Endothelial cell of umbilical vein (primary cell): ENCODE measurements at regions not wholly inside any gene's neighbourhood (a gene's known extent, or its start where the extent isn't known, plus 50 kb on each side); places are given as distances from the start of the nearest gene placed in this dataset.

ENCODE experiments used
- BruUV-seq: library from RNA; stranded (reverse); fragments of 400-500 nt; replicated peaks from 2 replicates; lab custom pipeline; 2021; lab: Mats Ljungman, UMichigan
- CTCF ChIA-PET: fragments of 300-600, 350-600 bp; sonication (Branson Sonifier 250); formaldehyde crosslinking; loops from one replicate; lab custom pipeline; 2021; ENCODE audit warnings: antibody characterized with exemption, inconsistent platforms; lab: Charles Lee
- POLR2A ChIA-PET: fragments of 300-600, 350-600 bp; sonication (Branson Sonifier 250); formaldehyde crosslinking; loops from one replicate; lab custom pipeline; 2021; ENCODE audit warnings: antibody characterized with exemption, inconsistent platforms; lab: Charles Lee
- DNase-seq: peaks from one replicate; pipeline ENCODE4 v3.0.0-alpha.2; 2011; ENCODE audit warnings: low read depth, low spot score
- FAIRE-seq: peaks from 2 replicates; lab custom pipeline; 2011; peaks lifted over from hg19 to GRCh38; lab: Jason Lieb, UNC
- H2AFZ ChIP-seq: 2 replicates; pipeline ENCODE4 v1.6.0; 2012; ENCODE audit warnings: low read depth, low read length, control low read depth, inconsistent platforms
- H3K27ac ChIP-seq: 2 replicates; pipeline ENCODE4 v1.5.1; 2011; ENCODE audit warnings: low read depth, mild to moderate bottlenecking, control low read depth, low read length, moderate library complexity; ENCODE audit not compliant: insufficient read depth
- H3K27me3 ChIP-seq, 2 experiments: 2 replicates each; pipeline versions ENCODE4 v1.6.0 to v1.6.1; 2011; ENCODE audit warnings: low read length in 2 of 2, mixed read lengths in 1 of 2; ENCODE audit not compliant: control insufficient read depth in 2 of 2, insufficient read depth in 2 of 2
- H3K36me3 ChIP-seq, 2 experiments: 2 replicates in 1 of 2; 3 replicates in 1 of 2; pipeline ENCODE4 v1.5.1; 2011; ENCODE audit warnings: low read length in 2 of 2, mild to moderate bottlenecking in 1 of 2, moderate library complexity in 1 of 2; ENCODE audit not compliant: control insufficient read depth in 2 of 2, insufficient read depth in 2 of 2; ENCODE audit errors: extremely low read depth in 1 of 2
- H3K4me1 ChIP-seq: 3 replicates; pipeline ENCODE4 v1.5.1; 2011; ENCODE audit warnings: mild to moderate bottlenecking, low read length; ENCODE audit not compliant: control insufficient read depth, insufficient read depth; ENCODE audit errors: extremely low read depth
- H3K4me2 ChIP-seq: 2 replicates; pipeline ENCODE4 v1.6.1; 2011; ENCODE audit warnings: low read length, control low read depth, mixed read lengths; ENCODE audit not compliant: insufficient read depth
- H3K4me3 ChIP-seq, 3 experiments: fragments of 200-600 bp in 1 of 3; sonication (generic), shearing (Covaris generic) in 1 of 3; replicated peaks in 1 of 3; 2 replicates each; pipeline ENCODE4 v1.5.1; 2011 to 2016; ENCODE audit warnings: control low read depth in 3 of 3, low read length in 3 of 3, mild to moderate bottlenecking in 2 of 3, inconsistent platforms in 1 of 3, low read depth in 1 of 3, moderate library complexity in 1 of 3; ENCODE audit not compliant: insufficient read depth in 1 of 3
- H3K79me2 ChIP-seq: 2 replicates; pipeline ENCODE4 v1.6.0; 2012; ENCODE audit warnings: low read length, inconsistent platforms; ENCODE audit not compliant: control insufficient read depth, insufficient read depth
- H3K9ac ChIP-seq: replicated peaks from 2 replicates; pipeline ENCODE3; 2011; ENCODE audit warnings: low read length, control low read depth; ENCODE audit not compliant: insufficient read depth; ENCODE audit errors: extremely low read depth
- H3K9me1 ChIP-seq: replicated peaks from 3 replicates; pipeline ENCODE4 v1.6.0; 2011; ENCODE audit warnings: mild to moderate bottlenecking, low read length; ENCODE audit not compliant: control insufficient read depth, insufficient read depth; ENCODE audit errors: extremely low read depth
- H3K9me3 ChIP-seq: replicated peaks from 2 replicates; pipeline ENCODE4 v1.5.1; 2012; ENCODE audit warnings: low read length, inconsistent platforms; ENCODE audit not compliant: control insufficient read depth, insufficient read depth
- H4K20me1 ChIP-seq: replicated peaks from 2 replicates; pipeline ENCODE3; 2011; ENCODE audit warnings: mild to moderate bottlenecking, low read length; ENCODE audit not compliant: control insufficient read depth, insufficient read depth; ENCODE audit errors: extremely low read depth
- CTCF ChIP-seq, 2 donors: IDR thresholded peaks; 1 replicate in 1 of 2; 2 replicates in 1 of 2; pipeline ENCODE4 v1.5.1; 2011; ENCODE audit warnings: low read length in 2 of 2, mild to moderate bottlenecking in 2 of 2, moderate library complexity in 2 of 2, control low read depth in 1 of 2, inconsistent platforms in 1 of 2, low read depth in 1 of 2; ENCODE audit not compliant: insufficient read depth in 1 of 2; ENCODE audit errors: extremely low read depth in 1 of 2
- EZH2 ChIP-seq: IDR thresholded peaks from 2 replicates; pipeline ENCODE4 v1.6.1; 2012; ENCODE audit warnings: borderline replicate concordance, low read depth, mild to moderate bottlenecking, moderate library complexity, low read length, inconsistent platforms; ENCODE audit not compliant: severe bottlenecking
- FOS ChIP-seq: IDR thresholded peaks from 2 replicates; pipeline ENCODE4 v1.6.1; 2011; ENCODE audit warnings: mild to moderate bottlenecking, low read length, moderate library complexity, borderline replicate concordance; ENCODE audit not compliant: insufficient read depth
- GATA2 ChIP-seq: IDR thresholded peaks from 2 replicates; pipeline ENCODE4 v1.7.0; 2011; ENCODE audit warnings: low read depth, mild to moderate bottlenecking, moderate library complexity, mixed read lengths, low read length; ENCODE audit not compliant: insufficient read length, insufficient read depth
- JUN ChIP-seq: IDR thresholded peaks from 2 replicates; pipeline ENCODE4 v1.6.1; 2011; ENCODE audit warnings: borderline replicate concordance, low read depth; ENCODE audit not compliant: insufficient read length, insufficient read depth
- MAX ChIP-seq: IDR thresholded peaks from 2 replicates; pipeline ENCODE4 v1.6.1; 2011; ENCODE audit not compliant: insufficient read depth, insufficient read length
- MYC ChIP-seq: IDR thresholded peaks from one replicate; pipeline ENCODE4 v1.6.1; 2011; ENCODE audit warnings: mild to moderate bottlenecking, low read depth, low read length
- POLR2A ChIP-seq: IDR thresholded peaks from 2 replicates; pipeline ENCODE4 v1.6.1; 2012; ENCODE audit warnings: low read depth, mild to moderate bottlenecking, control low read depth, low read length
- POLR2AphosphoS5 ChIP-seq: IDR thresholded peaks from 2 replicates; pipeline ENCODE4 v1.6.1; 2012; ENCODE audit warnings: low read depth, mild to moderate bottlenecking, control low read depth, low read length, moderate library complexity; ENCODE audit not compliant: insufficient read depth
- dilution Hi-C: fragments of 300-500 bp; cut with MboI; formaldehyde crosslinking; loops from one replicate; pipeline ENCODE4 v1.15.0; 2019; ENCODE audit warnings: low sequenced_read_pairs; ENCODE audit not compliant: extremely low pct_ligation_motif_present
- intact Hi-C: fragments of 100-400 bp; cut with micrococcal nuclease; formaldehyde crosslinking; loops from one replicate; pipeline ENCODE4 v1.10.0; 2022

- no peak for DNase-seq
- CTCF ChIA-PET = no interaction called here
- no peak for TF ChIP-seq JUN
- TF ChIP-seq EZH2 = no peak
- no peak for TF ChIP-seq GATA2
- TF ChIP-seq POLR2AphosphoS5 = no peak
- TF ChIP-seq MAX = no peak
- no peak for TF ChIP-seq POLR2A
- no peak for TF ChIP-seq CTCF (IDR thresholded peaks at IDR 0.05; ENCODE audit: extremely low read depth in 1 of 2, insufficient read depth in 1 of 2, low read depth in 1 of 2, low read length in 2 of 2)
- no peak for TF ChIP-seq FOS
- no peak for TF ChIP-seq MYC
Measured at GRCh38 chr6:47897247-47897646, 115.4 kb downstream of the OPN5 start.

More at GRCh38 chr6:47897247-47897646, 115.4 kb downstream of the OPN5 start:
- Histone ChIP-seq H3K9ac (no peak overlapping the region), H3K79me2 (no peaks in the 10 kb centered on the region), H4K20me1 (no peaks in the 10 kb centered on the region), H3K27me3 (no peaks in the 10 kb centered on the region), H3K36me3 (no peaks in the 10 kb centered on the region), H3K4me3 (no peak overlapping the region), H3K9me3 (no peaks in the 10 kb centered on the region), H3K4me1 (no peaks in the 10 kb centered on the region), H2AFZ (no peak overlapping the region), H3K9me1 (no peaks in the 10 kb centered on the region), H3K4me2 (no peak overlapping the region), H3K27ac (no peak overlapping the region)
- POLR2A ChIA-PET = interaction anchor here (0.7 kb wide), 1 partner anchor 872 kb away, joined by 9 read pairs; no protein-coding TSS in a partner anchor
- intact Hi-C loops (no loop called here), dilution Hi-C loops (no loop called here)
- no peak for FAIRE-seq
- BruUV-seq = no TSS peak
